ENCODE measurements at regions not wholly inside any gene's neighbourhood (a gene's known extent, or its start where the extent isn't known, plus 50 kb on each side); places are given as distances from the start of the nearest gene placed in this dataset.

- Histone ChIP-seq H3K9me3 (ENCODE audit: low read length) (no peaks in the 10 kb centered on the region), H3K36me3 (ENCODE audit: insufficient read depth, low read length) (no peaks in the 10 kb centered on the region), H3K4me1 (ENCODE audit: insufficient read depth, low read length) (no peaks in the 10 kb centered on the region), H3K4me3 (ENCODE audit: low read length) (no peak overlapping the region), H3K27me3 (ENCODE audit: insufficient read depth, low read length, poor library complexity, severe bottlenecking) (no peaks in the 10 kb centered on the region), H3K27ac (ENCODE audit: low read depth, low read length) (no peak overlapping the region)
- peaks cover 0 to 2% (median 0%) of the 10 kb centered on the region in 5 donors for H3K9me3 Mint-ChIP-seq
- no peak overlapping the region for H3K4me3 Mint-ChIP-seq
- peaks cover 0 to 4% (median 0%) of the 10 kb centered on the region in 3 donors for H3K4me1 Mint-ChIP-seq
- no peaks in the 10 kb centered on the region for H3K27me3 Mint-ChIP-seq
- H3K36me3 Mint-ChIP-seq = no peaks in the 10 kb centered on the region
- CTCF ChIA-PET = no interaction called here
- POLR2A ChIA-PET = no interaction called here
- DNase-seq = no peak
- no peak overlapping the region for H3K27ac Mint-ChIP-seq
Observed at GRCh38 chr3:132805071-132805470, 82.9 kb upstream of the NPHP3 start.

DNA sequence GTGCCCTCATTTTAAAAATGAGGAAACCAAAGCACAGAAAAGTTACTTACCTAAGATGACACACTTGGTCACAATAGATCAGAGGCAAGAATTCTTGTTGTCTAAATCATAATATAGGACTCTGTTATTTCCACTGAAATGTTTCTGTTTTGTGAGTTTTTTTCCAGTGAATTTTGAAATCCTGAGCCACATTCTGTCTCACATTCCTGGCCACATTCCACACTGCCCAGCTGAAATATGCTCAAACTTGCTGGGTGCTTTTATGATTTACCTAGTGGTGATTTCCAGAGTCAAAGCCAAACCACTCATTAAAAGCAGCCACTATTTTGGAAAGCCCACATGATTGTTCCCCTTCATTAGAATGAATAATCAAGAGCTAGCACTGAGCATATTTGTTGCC is 82.3 kb upstream of the NPHP3 start:
- Histone ChIP-seq H3K9me3 (ENCODE audit: low read length) (no peaks in the 10 kb centered on the region), H3K4me1 (ENCODE audit: insufficient read depth, low read length) (no peaks in the 10 kb centered on the region), H3K4me3 (ENCODE audit: low read length) (no peak overlapping the region), H3K27ac (ENCODE audit: low read depth, low read length) (no peak overlapping the region), H3K27me3 (ENCODE audit: insufficient read depth, low read length, poor library complexity, severe bottlenecking) (no peaks in the 10 kb centered on the region), H3K36me3 (ENCODE audit: insufficient read depth, low read length) (no peaks in the 10 kb centered on the region)
- Mint-ChIP-seq H3K4me3 (no peak overlapping the region), H3K27ac (no peak overlapping the region), H3K27me3 (no peaks in the 10 kb centered on the region), H3K9me3 (peaks cover 0 to 2% (median 0%) of the 10 kb centered on the region in 5 donors), H3K4me1 (peaks cover 0 to 4% (median 0%) of the 10 kb centered on the region in 3 donors), H3K36me3 (no peaks in the 10 kb centered on the region)
- no peak for DNase-seq
- POLR2A ChIA-PET = no interaction called here
- CTCF ChIA-PET = no interaction called here

GRCh38 chr3:132803889-132804288 is 81.7 kb upstream of the NPHP3 start:
- Mint-ChIP-seq H3K27ac (no peak overlapping the region), H3K4me1 (peaks cover 0 to 4% (median 0%) of the 10 kb centered on the region in 3 donors), H3K27me3 (no peaks in the 10 kb centered on the region), H3K4me3 (no peak overlapping the region), H3K9me3 (peaks cover 0 to 2% (median 0%) of the 10 kb centered on the region in 5 donors), H3K36me3 (no peaks in the 10 kb centered on the region)
- POLR2A ChIA-PET = no interaction called here
- CTCF ChIA-PET = no interaction called here
- no peak for DNase-seq
- H3K36me3 ChIP-seq (ENCODE audit: insufficient read depth, low read length) = no peaks in the 10 kb centered on the region
- H3K27me3 ChIP-seq (ENCODE audit: insufficient read depth, low read length, poor library complexity, severe bottlenecking) = no peaks in the 10 kb centered on the region
- H3K9me3 ChIP-seq (ENCODE audit: low read length) = no peaks in the 10 kb centered on the region
- H3K4me3 ChIP-seq (ENCODE audit: low read length) = no peak overlapping the region
- no peaks in the 10 kb centered on the region for H3K4me1 ChIP-seq (ENCODE audit: insufficient read depth, low read length)
- no peak overlapping the region for H3K27ac ChIP-seq (ENCODE audit: low read depth, low read length)

GRCh38 chr3:132800958-132801357 is 78.7 kb upstream of the NPHP3 start:
- DNase-seq = no peak
- H3K27ac Mint-ChIP-seq = no peak overlapping the region
- H3K9me3 ChIP-seq (ENCODE audit: low read length) = no peaks in the 10 kb centered on the region
- no peak overlapping the region for H3K27ac ChIP-seq (ENCODE audit: low read depth, low read length)
- no peaks in the 10 kb centered on the region for H3K27me3 ChIP-seq (ENCODE audit: insufficient read depth, low read length, poor library complexity, severe bottlenecking)
- H3K27me3 Mint-ChIP-seq = peaks cover 0 to 4% of the 10 kb centered on the region in 2 donors
- peaks cover 0 to 2% (median 0%) of the 10 kb centered on the region in 5 donors for H3K9me3 Mint-ChIP-seq
- no peaks in the 10 kb centered on the region for H3K4me1 ChIP-seq (ENCODE audit: insufficient read depth, low read length)
- peaks cover 0 to 4% (median 0%) of the 10 kb centered on the region in 3 donors for H3K4me1 Mint-ChIP-seq
- POLR2A ChIA-PET = no interaction called here
- H3K36me3 ChIP-seq (ENCODE audit: insufficient read depth, low read length) = no peaks in the 10 kb centered on the region
- no peak overlapping the region for H3K4me3 ChIP-seq (ENCODE audit: low read length)
- CTCF ChIA-PET = no interaction called here
- no peak overlapping the region for H3K4me3 Mint-ChIP-seq
- no peaks in the 10 kb centered on the region for H3K36me3 Mint-ChIP-seq

GRCh38 chr3:132790806-132791205 is 68.6 kb upstream of the NPHP3 start:
- H3K27ac Mint-ChIP-seq = no peak overlapping the region
- no peaks in the 10 kb centered on the region for H3K4me1 Mint-ChIP-seq
- no peak for DNase-seq
- H3K4me3 ChIP-seq (ENCODE audit: low read length) = no peak overlapping the region
- no peaks in the 10 kb centered on the region for H3K4me1 ChIP-seq (ENCODE audit: insufficient read depth, low read length)
- H3K27me3 ChIP-seq (ENCODE audit: insufficient read depth, low read length, poor library complexity, severe bottlenecking) = no peaks in the 10 kb centered on the region
- CTCF ChIA-PET = interaction anchor here (1.3 kb wide), 1 partner anchor 38 kb away, joined by 3 read pairs; no protein-coding TSS in a partner anchor
- H3K36me3 ChIP-seq (ENCODE audit: insufficient read depth, low read length) = no peaks in the 10 kb centered on the region
- H3K36me3 Mint-ChIP-seq = no peaks in the 10 kb centered on the region
- peaks cover 0 to 3% (median 2%) of the 10 kb centered on the region in 5 donors for H3K9me3 Mint-ChIP-seq
- H3K27me3 Mint-ChIP-seq = peaks cover 12 to 25% of the 10 kb centered on the region in 2 donors
- POLR2A ChIA-PET = no interaction called here
- no peak overlapping the region for H3K27ac ChIP-seq (ENCODE audit: low read depth, low read length)
- no peaks in the 10 kb centered on the region for H3K9me3 ChIP-seq (ENCODE audit: low read length)
- H3K4me3 Mint-ChIP-seq = no peak overlapping the region

- Mint-ChIP-seq H3K27me3 (peaks cover 12 to 25% of the 10 kb centered on the region in 2 donors), H3K27ac (no peak overlapping the region), H3K4me1 (no peaks in the 10 kb centered on the region), H3K4me3 (no peak overlapping the region), H3K9me3 (peaks cover 0 to 5% (median 2%) of the 10 kb centered on the region in 5 donors), H3K36me3 (no peaks in the 10 kb centered on the region)
- Histone ChIP-seq H3K27me3 (ENCODE audit: insufficient read depth, low read length, poor library complexity, severe bottlenecking) (no peaks in the 10 kb centered on the region), H3K4me3 (ENCODE audit: low read length) (no peak overlapping the region), H3K4me1 (ENCODE audit: insufficient read depth, low read length) (no peaks in the 10 kb centered on the region), H3K9me3 (ENCODE audit: low read length) (no peaks in the 10 kb centered on the region), H3K36me3 (ENCODE audit: insufficient read depth, low read length) (no peaks in the 10 kb centered on the region), H3K27ac (ENCODE audit: low read depth, low read length) (no peak overlapping the region)
- ChIA-PET CTCF (interaction anchor here (1.3 kb wide), 1 partner anchor 39 kb away, joined by 3 read pairs; no protein-coding TSS in a partner anchor), POLR2A (no interaction called here)
- DNase-seq = no peak
Observed at GRCh38 chr3:132789959-132790358, 67.8 kb upstream of the NPHP3 start.

GRCh38 chr3:132788301-132788671 is 66.1 kb upstream of the NPHP3 start:
- Histone ChIP-seq H3K27me3 (ENCODE audit: insufficient read depth, low read length, poor library complexity, severe bottlenecking) (no peaks in the 10 kb centered on the region), H3K27ac (ENCODE audit: low read depth, low read length) (no peak overlapping the region), H3K4me1 (ENCODE audit: insufficient read depth, low read length) (no peaks in the 10 kb centered on the region), H3K9me3 (ENCODE audit: low read length) (no peaks in the 10 kb centered on the region), H3K36me3 (ENCODE audit: insufficient read depth, low read length) (no peaks in the 10 kb centered on the region), H3K4me3 (ENCODE audit: low read length) (no peak overlapping the region)
- no peak overlapping the region for H3K4me3 Mint-ChIP-seq
- no peaks in the 10 kb centered on the region for H3K36me3 Mint-ChIP-seq
- no peak for DNase-seq
- H3K4me1 Mint-ChIP-seq = no peaks in the 10 kb centered on the region
- peaks cover 6 to 19% of the 10 kb centered on the region in 2 donors for H3K27me3 Mint-ChIP-seq
- ChIA-PET POLR2A (no interaction called here), CTCF (no interaction called here)
- no peak overlapping the region for H3K27ac Mint-ChIP-seq
- H3K9me3 Mint-ChIP-seq = peaks cover 0 to 5% (median 0%) of the 10 kb centered on the region in 5 donors

GRCh38 chr3:132787616-132788300 is 65.5 kb upstream of the NPHP3 start:
- DNase-seq = no peak
- ChIA-PET CTCF (no interaction called here), POLR2A (no interaction called here)

More at GRCh38 chr3:132787616-132788300, 65.5 kb upstream of the NPHP3 start:
- H3K4me1 ChIP-seq (ENCODE audit: insufficient read depth, low read length) = no peaks in the 10 kb centered on the region
- no peak overlapping the region for H3K4me3 ChIP-seq (ENCODE audit: low read length)
- H3K36me3 ChIP-seq (ENCODE audit: insufficient read depth, low read length) = no peaks in the 10 kb centered on the region
- no peaks in the 10 kb centered on the region for H3K27me3 ChIP-seq (ENCODE audit: insufficient read depth, low read length, poor library complexity, severe bottlenecking)
- Mint-ChIP-seq H3K4me1 (no peaks in the 10 kb centered on the region), H3K9me3 (peaks cover 0 to 2% (median 0%) of the 10 kb centered on the region in 5 donors), H3K4me3 (no peak overlapping the region), H3K27ac (no peak overlapping the region), H3K36me3 (no peaks in the 10 kb centered on the region), H3K27me3 (peaks cover 6 to 16% of the 10 kb centered on the region in 2 donors)
- H3K9me3 ChIP-seq (ENCODE audit: low read length) = no peaks in the 10 kb centered on the region
- no peak overlapping the region for H3K27ac ChIP-seq (ENCODE audit: low read depth, low read length)

All from CD8-positive, alpha-beta memory T cell (primary cell).